ENCODE measurements at regions not wholly inside any gene's neighbourhood (a gene's known extent, or its start where the extent isn't known, plus 50 kb on each side); places are given as distances from the start of the nearest gene placed in this dataset.
"Not testable (repeated sequence)": the region's sequence is repeated elsewhere in the genome, so short reads cannot be mapped to it uniquely, and the experiment has no call there.

DNA sequence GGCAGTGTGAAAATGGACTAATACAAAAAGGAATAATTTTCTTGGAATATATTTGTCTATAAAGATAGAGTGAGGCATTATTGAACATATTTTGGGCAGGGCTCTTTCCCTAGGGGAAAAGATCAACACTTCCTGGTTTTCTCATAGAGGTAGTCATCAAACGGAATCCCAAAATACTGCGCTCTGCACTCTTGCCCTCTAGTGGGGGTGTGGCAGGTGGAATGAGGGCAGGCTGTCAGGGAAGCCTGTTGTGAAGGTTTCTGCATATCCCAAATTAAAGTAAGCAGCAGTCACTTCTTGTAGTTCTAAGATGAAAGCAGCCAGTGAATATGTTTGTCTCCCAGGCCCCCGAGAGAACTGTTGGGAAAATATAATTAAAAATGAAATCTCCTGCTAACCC is 666.8 kb upstream of the TMEM132C start:
- DNase-seq (ENCODE audit: low read depth in 2 of 2), result no peak

DNA sequence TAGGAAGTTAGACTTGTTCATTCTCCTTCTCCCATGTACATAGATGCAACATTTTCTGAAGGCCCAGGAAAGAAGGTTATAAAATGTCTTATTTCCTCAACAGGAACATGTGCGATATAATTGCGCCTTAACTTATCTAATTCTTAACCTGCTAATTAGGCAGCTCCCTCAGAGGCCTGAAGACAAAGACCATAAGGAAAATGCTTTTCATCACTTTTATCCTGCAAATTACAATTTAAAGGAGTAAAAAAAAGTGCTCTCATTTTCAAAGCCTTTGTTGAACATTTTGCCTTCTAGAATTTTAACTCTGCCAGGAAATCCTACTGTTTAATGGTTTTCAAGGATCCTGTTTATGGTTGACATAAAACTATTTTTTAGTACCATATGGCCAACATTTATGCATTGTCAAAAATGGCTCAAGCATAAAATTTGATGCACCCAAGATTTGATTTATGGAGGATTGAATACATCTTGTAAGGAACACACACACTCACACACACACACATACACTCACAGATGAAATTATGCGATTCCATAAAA is 660.4 kb upstream of the TMEM132C start:
- no peak for DNase-seq (ENCODE audit: low read depth in 2 of 2)

DNA sequence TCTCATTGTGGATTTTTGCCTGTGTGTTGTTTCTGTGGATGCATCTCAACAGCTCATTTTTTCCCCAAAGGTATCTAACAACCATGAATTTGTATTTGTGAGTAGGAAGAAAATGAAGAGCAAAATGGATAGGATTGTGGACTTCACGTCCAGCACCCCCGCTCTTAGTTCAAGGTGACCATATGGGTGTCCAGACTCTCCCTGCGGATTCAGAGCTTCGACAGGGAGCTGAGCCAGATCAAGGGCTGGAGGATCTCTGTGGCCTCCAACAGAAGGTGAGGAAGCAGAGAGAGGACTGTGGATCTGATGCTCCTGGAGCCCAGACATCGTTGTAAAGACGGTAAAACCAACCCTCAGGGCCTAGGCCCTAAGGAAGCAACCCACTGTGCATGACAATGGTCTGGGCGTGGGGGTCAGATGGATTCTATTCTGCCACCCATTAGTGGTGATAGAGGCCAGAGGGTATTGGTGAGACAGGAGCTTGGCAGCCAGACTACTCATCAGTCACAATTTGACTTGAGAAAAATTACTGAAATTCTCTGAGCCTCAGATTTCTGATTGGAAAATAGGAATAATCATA is 659.7 kb upstream of the TMEM132C start:
- no peak for DNase-seq (ENCODE audit: low read depth in 2 of 2)

DNA sequence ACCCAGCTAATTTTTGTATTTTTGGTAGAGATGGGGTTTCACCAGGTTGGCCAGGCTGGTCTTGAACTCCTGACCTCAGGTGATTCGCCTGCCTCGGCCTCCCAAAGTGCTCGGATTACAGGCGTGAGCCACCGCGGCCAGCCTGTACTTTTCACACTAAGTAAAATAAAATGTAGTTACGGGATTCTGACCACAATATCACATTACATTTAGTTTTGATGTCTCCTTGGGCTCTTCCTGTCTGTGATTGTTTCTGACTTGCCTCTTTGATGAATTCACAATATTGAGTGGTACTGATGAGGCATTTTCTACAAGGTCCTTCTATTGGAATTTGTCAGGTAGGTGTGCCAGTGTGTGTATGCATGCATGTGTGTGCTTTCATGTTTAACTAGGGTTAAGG is 658.6 kb upstream of the TMEM132C start:
- DNase-seq (ENCODE audit: low read depth in 2 of 2), result not testable (repeated sequence)

DNA sequence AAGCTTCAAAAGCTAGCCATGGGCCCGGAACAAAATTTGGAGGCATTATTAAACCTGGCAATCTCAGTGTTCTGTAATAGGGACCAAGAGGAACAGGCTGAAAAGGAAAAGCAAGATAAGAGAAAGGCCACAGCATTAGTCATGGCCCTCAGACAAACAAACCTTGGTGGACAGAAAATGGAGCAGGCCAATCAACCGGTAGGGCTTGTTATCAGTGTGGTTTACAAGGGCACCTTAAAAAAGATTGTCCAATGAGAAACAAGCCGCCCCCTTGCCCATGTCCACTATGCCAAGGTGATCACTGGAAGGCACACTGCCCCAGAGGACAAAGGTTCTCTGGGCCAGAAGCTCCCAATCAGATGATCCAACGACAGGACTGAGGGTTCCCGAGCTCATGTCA is 653.9 kb upstream of the TMEM132C start:
- no peak for DNase-seq (ENCODE audit: low read depth in 2 of 2)

DNA sequence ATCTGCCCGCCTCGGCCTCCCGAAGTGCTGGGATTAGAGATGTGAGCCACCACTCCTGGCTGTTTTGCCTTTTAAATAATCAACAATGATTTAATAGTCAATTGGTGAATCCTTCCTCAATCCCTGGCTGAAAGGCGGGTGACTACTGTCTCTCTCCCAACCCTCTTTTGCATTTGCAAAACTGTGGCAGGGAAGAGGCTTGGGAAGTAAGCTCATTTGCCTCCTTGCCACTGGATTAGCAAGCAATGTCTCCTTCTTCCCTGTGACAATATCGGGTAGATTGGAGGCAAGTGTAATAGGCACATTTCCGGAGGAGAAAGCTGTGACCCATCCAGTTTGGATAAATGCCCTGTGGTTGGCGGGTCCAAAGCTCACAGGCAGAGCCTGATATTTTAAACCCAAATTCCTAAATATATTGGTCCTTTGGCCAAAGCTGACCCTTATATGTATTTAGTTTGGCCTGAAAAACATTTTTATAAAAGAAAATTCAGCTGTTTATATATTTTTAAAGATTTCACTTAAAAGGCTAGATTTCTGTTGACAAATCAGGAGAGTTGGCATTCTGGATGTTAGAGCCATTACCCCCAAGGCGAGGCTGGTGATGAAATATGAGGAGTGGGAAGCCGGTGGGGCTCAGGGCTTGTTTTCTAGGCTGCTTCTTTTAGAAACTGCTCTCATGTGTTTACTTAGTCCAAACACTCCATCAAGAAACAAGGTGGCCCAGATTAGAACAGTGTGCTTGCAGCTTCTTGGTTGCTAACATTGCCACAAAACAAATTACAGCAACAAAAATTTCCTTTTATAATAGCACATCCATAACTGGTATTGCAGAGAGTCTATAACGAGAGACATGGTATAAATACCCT is 646.9 kb upstream of the TMEM132C start:
- no peak for DNase-seq (ENCODE audit: low read depth in 2 of 2)

DNA sequence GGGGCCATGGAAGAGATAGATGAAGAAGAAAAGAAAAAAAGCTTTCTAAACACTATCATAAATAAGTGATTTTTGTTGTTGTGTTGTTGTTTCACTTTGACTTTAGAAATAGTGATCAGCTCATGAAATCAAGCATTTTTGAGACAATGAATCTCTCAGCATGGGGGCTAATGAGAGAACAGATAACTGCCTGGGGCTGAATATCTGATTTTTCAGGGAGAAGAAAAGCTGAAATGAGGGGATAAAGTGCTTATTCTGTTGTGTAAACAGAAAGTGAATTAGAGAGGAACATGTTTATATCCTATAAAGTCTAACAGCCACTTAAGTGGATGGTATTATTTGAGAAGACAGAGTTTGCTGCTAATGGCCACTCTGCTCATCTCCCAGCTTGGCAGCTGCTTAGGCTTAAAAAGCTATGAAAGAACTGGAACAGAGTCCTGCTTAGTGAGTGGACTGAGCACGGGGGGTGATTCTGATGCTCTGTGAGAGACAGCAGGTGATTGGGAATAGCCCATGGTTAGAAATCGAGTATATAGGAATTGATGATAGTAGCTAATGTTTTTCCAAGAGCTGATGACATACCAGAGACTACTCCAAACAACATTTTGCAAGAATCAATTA is 646.1 kb upstream of the TMEM132C start:
- DNase-seq (ENCODE audit: low read depth in 2 of 2), result no peak

DNA sequence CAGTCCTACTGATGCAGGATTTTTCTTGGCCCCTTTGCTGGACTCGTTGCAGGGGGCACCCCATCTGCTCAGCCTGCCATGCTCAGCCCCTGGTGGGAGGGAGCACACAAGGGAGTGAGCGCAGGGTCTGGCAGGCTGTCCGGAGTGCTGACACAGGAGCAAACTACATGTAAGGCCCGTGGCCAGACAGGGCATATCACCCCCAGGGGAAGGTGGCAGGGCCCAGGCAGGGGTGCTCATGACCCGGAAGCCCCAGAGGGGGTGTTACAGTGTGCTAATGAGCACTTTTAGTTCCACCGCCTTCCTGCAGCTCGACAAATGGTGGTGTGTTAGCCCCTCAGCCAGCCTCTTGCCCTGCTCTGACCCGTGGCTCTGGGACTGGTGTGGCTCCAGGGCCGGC is 645.6 kb upstream of the TMEM132C start:
- DNase-seq (ENCODE audit: low read depth in 2 of 2), result no peak

DNA sequence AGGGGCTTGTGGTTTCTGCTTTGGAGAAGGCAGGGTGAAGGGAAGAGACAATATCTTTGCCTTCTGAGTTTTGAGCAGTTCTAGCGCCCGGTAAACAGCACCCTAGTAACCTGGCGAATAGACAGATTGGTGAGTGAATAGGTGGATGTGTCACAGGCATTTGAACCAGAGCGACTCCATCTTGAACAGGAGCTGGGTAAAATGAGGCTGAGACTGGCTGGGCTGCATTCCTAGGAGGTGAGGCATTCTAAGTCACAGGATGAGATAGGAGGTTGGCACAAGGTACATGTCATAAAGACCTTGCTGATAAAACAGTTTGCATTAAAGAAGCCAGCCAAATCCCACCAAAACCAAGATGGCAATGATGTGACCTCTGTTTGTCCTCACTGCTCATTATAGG is 643.6 kb upstream of the TMEM132C start:
- DNase-seq (ENCODE audit: low read depth in 2 of 2), result no peak

DNA sequence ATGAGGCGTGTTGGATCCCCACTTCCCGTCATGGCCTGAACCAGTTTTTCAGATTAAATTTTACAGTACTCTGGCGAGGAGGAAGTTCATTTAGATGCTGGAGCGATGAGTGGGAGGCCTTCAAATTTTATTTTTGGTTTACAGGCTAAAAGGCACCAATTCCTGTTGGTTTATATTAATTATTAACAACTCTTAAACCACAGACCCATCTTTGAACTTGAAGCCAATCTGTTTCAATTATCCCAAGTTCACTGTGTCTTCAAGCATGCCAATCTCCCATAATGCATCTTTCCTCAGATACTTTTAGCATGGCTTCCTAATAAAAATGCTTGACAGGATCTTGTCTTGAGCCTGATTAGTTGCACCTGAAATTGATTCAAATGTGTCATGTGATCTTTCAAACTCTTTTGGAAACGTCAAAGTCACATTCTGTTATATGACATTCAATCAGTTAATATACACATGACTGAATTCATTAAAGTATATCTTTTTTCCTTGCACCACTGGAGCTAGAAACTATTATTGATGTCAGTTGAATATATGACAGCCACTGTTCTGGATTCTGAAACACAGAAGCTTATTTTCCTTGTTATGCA is 641.7 kb upstream of the TMEM132C start:
- no peak for DNase-seq (ENCODE audit: low read depth in 2 of 2)

DNA sequence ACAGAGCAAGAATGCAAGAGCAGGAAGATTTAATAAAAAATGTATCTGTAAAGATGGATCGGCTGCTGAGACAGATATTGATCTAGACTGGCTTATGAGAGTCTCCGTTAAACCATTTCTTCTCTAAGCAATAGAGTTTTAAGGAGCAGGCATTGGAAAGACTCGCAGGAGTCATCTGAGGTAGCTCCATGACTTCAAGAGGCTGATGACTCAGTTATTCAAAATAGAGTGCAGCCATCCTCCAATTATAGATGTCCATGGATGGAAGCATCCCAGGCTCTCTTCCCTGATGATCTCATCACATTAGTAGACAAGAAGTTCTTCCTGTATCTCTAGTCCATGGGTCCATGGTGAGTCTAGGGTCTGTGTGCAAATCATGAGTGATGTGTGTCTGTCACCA is 638.3 kb upstream of the TMEM132C start:
- no peak for DNase-seq (ENCODE audit: low read depth in 2 of 2)

DNA sequence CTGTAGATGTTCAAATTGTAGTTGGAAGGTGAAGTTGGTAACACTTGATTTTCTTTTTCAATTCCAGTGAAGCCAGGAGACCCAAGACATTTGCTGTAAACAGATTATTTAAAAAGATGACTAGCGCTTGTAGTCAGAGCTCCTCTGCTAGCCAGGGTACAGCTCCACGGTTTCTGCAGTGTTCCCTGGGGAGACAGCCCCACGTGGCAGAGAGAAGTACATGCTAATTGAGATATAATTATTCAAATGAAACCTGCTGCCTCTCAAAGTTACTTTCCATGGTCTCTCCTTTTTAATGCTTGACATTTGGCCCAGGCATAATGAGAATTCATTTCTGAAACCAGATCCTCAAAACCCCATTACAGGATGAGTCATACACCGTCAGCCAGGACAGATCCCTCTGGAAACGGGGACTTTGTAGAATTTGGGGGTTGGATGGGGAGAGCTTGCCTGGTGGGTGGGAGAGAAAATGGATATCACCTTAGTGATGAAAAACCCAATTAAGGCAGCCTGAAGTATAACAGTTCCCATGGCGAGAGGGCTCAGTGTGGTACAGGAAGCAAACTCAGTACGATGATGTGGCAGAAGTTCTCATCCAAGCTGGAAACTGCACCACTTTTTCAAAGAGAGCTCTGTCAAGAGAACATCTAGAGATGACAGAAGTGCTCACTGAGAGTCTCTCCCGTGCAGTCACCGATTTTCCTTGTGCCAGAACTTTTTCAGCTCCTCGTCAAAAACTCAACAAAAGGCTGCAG is 637.7 kb upstream of the TMEM132C start:
- no peak for DNase-seq (ENCODE audit: low read depth in 2 of 2)

DNA sequence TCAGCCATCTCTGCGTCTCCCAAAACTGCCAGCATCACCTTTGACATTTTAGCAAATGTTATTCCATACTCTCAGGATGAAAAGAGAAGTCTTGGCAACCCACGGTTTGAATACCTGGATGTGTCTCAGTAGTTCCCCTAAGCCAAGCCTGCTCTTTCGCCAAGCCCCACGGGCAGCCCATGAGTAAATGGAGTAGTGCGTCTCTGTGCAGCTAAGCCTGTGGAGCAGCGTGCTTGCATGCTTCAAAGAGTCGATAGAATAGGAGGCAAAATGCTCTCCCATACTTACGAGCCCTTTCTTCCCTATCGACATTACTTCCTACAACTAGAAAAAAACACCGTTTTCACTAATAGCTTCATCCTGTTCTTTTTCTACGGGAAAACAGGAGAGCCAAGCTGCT is 634.5 kb upstream of the TMEM132C start:
- no peak for DNase-seq (ENCODE audit: low read depth in 2 of 2)

DNA sequence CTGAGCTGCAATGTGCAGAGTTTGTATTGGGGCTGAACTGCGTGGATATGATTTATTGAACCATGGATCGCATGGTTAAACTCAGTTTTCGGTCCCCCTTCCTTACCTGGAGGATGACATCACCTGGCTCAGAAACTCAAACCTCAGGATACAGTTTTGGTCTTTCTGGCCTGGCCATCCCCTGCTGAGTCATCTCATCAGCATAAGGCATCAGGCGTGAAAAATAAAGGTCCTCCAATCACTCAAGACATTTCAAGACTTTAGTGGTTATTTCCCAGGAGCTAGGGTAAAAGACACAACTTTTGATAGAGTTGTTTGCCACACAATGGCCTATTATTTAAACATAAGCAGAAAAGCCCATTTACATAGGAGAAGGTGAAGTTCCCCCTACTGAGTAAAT is 631.1 kb upstream of the TMEM132C start:
- no peak for DNase-seq (ENCODE audit: low read depth in 2 of 2)

DNA sequence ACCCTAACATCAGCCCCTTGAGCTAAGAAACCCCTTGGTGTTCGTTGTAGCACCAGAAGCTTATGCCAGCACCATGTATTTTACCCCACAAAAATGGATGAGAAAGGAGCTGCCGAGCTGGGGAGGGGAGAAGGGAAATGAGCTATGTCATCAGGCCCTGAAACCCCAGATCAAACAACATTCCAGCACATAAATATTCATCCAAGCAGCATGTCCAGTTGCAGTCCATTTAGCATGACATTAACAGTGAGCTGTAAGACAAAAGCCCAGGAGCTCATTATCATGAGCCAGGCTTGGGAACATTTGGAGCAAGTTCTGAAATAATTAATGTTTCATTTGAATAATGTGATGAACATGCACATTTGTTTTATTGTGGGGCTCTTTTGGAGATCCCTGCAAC is 630.1 kb upstream of the TMEM132C start:
- DNase-seq (ENCODE audit: low read depth in 2 of 2), result no peak

DNA sequence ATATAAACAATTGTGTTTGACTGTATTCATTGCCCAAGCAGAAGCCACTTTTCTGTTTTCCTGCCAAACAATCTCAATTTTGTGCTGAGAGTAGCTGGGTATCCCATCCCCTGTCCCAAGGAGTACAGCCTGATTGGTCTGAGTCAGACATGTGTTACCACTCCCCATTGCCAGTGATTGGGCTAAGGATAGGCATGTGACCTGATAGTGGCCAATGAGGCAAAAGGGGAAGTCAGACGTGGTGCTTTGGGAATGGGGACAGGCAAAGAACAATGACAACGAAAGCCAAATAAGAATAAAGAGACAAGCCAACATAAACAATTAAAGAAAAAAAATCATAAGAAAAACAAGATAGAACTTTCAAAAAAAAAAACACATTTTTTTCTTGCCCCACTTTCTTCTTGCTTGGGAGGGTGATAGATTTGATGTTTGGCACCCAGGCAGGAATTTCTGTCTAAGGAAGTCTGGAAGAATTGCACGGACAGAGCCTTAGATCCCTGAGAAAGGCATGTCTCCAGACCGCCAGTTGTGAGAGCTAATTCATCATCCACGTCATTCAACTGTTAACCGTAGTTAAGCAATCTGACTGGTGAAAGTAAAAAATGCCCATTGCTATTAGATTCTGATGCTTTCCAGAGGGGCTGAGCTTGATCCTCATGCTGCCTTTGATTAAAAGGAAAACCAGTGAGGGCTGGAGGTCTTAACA is 626.6 kb upstream of the TMEM132C start:
- no peak for DNase-seq (ENCODE audit: low read depth in 2 of 2)

DNA sequence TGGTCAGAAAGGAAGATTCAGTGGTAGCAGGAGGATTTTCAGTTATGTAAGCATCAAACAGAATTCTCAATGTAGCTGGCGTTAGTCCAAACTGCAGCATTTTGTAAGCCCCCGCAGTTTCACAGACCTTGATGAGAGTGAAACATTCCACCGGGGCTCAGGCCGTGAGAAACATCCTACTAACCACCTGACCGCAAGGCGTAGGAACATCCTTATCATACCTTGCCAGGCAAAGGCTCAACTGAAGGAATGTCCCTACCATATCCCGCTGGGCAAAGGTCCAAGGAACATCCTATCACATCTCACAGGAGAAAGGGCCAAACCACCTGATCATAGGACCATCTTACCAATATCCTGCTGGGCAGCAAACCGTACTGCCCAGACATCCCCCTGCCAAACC is 624.8 kb upstream of the TMEM132C start:
- no peak for DNase-seq (ENCODE audit: low read depth in 2 of 2)

DNA sequence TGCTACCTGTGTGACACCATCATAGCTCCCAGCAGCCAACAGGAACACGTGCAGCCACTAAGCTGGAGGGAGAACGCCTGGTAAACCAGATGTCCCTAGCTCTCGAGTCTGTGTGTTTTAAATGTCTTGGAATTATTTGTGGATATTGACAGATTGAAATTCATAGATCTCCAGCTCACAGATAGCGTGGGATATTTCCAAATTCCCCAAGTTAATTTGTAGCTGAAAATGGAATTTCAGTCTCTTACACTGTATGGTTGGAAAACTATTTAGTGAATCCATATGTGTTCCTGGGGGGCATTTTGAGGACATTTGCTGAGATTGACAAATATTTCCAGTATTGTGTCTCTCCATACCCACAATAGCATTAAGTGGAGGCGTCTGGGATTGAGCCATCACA is 618.6 kb upstream of the TMEM132C start:
- no peak for DNase-seq (ENCODE audit: low read depth in 2 of 2)

DNA sequence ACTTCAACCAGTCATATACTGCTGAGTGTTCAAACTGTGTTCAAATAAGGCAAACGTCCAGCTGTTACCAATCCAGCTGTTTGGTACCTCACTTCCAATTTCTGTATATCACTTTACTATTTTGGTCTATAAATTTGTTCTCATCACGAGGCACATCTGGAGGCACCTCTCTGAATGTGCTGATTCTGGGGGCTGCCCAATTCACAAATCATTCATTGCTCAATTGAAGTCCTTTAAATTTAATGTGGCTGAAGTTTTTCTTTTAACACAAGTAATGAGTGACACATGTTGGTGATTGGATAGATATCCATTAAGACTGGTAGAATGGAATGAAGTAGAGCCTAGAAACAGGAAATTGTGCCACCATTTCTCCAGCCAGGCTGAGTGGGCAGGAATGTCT is 617.0 kb upstream of the TMEM132C start:
- no peak for DNase-seq (ENCODE audit: low read depth in 2 of 2)

DNA sequence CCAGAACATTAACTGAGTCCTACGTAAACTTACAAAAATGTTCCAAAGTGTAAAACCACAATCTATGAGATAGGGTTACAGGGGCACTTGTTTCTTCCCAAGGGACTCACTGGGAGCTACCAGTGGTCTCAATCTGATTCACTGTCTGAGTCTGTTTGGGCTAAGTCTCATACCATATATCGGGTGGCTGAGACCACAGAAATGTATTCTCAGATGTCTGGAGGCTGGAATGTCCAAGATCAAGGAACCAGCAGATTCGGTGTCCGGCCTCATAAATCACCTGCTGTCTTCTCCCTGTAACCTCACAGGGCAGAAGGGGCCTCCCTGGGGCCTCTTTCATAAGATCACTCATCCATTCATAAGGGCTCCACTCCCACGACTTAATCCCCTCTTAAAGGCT is 616.3 kb upstream of the TMEM132C start:
- no peak for DNase-seq (ENCODE audit: low read depth in 2 of 2)

DNA sequence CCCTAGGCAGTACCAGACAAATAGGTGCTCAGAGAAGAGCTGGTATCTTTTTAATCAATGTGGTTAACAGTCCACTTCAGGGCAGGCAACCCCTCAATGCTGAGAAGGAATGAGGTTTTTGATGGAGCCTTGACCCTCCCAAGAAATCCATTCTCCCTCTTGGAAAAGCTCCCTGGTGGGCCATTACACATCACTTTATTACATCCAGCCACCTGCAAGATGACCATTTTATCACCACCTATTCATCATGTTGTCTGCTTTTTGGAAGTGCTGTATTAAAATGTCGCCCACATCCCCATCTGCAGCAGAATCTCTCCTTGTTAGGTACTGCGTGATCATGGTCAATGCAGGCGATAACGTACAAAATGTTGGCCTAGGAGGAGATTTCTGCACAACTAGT is 614.7 kb upstream of the TMEM132C start:
- DNase-seq (ENCODE audit: low read depth in 2 of 2), result no peak

Data from lung microvascular endothelial cell (primary cell).